ENCODE measurements at regions not wholly inside any gene's neighbourhood (a gene's known extent, or its start where the extent isn't known, plus 50 kb on each side); places are given as distances from the start of the nearest gene placed in this dataset.
A peak's percentile ranks its signal among the peaks of the same experiment; 100 is the strongest.

DNA sequence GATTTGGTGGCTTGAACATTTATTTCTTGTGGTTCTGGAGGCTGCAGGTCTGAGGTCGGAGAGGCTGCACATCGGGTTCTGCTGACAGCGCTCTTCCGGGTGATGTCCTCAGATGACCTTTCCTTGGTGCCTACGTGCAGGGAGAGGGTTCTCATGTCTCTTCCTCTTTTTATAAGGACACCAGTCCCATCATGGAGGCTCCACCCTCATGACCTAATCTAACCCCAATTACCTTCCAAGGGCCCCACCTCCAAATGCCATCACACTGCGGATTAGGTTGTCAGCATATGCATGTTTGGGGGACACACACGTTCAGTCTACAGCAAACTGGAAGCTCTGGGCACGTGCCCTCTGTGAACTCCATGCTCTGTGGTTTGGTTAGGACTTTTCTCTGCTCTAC is 338.6 kb downstream of the FGF9 start:
- H3K36me3 Mint-ChIP-seq, result no peaks in the 10 kb centered on the region
- H3K4me1 Mint-ChIP-seq, result no peaks in the 10 kb centered on the region
- no peaks in the 10 kb centered on the region for H3K27me3 Mint-ChIP-seq
- no peak overlapping the region for H3K27ac Mint-ChIP-seq
- no peak overlapping the region for H3K4me3 Mint-ChIP-seq
- H3K9me3 Mint-ChIP-seq, result no peaks in the 10 kb centered on the region

DNA sequence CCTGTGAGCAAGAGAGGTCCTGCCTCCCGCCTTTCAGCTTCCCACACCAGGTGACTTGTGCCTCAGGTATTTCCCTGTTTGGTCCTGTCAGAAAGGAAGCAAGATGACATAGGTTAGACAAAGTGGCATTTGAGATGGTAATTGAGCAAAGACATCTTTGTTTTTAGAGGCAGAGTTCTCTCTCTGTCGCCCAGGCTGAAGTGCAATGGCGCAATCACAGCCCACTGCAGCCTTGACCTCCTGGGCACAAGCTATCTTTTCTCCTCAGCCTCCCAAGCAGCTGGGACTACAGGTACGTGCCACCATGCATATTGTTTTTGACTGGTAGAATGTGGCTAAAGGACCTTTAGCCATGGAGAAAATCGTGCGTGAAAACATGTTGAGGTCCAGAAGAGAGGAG is 339.1 kb downstream of the FGF9 start:
- H3K9me3 Mint-ChIP-seq, result no peaks in the 10 kb centered on the region
- no peaks in the 10 kb centered on the region for H3K27me3 Mint-ChIP-seq

DNA sequence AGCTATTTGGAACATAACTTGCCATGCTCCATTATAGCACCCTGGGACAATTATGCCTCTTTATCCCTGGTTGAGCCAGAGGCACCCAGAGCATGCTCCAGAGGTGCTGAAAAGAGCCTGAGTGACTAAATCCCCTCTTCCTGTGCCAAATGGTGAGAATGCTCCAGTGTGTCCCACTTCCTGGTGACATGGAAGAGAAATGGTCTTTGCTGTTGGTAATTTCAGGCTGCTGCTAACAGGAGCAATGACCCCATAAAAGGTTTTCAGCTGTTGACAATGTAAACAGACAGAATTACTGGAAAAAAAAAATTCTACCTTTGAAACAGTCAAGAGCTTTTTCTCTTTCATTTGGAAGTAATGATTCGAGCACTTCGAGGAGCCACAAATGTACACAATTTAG is 341.8 kb downstream of the FGF9 start:
- no peak overlapping the region for H3K4me3 Mint-ChIP-seq
- H3K27me3 Mint-ChIP-seq, result no peaks in the 10 kb centered on the region
- peaks cover 7% of the 10 kb centered on the region for H3K4me1 Mint-ChIP-seq
- no peak overlapping the region for H3K27ac Mint-ChIP-seq
- no peaks in the 10 kb centered on the region for H3K9me3 Mint-ChIP-seq
- no peaks in the 10 kb centered on the region for H3K36me3 Mint-ChIP-seq

More for the DNA sequence above, 339.1 kb downstream of the FGF9 start:
- Mint-ChIP-seq H3K27ac (no peak overlapping the region), H3K4me3 (no peak overlapping the region), H3K36me3 (no peaks in the 10 kb centered on the region), H3K4me1 (no peaks in the 10 kb centered on the region)

DNA sequence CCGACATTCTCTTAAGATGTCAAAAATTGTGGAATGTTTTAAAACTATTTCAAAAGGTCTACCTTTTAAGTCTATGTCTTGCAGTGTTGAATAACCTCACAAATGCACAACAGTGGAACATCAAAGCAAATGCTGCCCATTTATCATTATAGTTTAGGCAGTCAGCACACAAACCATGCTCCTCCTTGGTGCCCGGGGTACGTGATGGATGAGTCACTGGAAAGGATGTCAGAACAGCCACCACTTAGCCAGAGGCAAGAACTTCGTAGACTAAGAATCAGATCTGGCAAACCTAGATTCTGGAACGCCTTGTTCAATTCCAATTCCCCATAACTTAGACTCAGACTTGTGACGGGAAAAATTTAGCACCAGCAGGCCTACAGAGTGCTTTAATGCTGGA is 343.6 kb downstream of the FGF9 start:
- H3K4me3 Mint-ChIP-seq, result no peak overlapping the region
- no peaks in the 10 kb centered on the region for H3K9me3 Mint-ChIP-seq
- H3K27me3 Mint-ChIP-seq, result no peaks in the 10 kb centered on the region
- H3K4me1 Mint-ChIP-seq, result peaks cover 10% of the 10 kb centered on the region
- no peaks in the 10 kb centered on the region for H3K36me3 Mint-ChIP-seq
- H3K27ac Mint-ChIP-seq, result no peak overlapping the region

DNA sequence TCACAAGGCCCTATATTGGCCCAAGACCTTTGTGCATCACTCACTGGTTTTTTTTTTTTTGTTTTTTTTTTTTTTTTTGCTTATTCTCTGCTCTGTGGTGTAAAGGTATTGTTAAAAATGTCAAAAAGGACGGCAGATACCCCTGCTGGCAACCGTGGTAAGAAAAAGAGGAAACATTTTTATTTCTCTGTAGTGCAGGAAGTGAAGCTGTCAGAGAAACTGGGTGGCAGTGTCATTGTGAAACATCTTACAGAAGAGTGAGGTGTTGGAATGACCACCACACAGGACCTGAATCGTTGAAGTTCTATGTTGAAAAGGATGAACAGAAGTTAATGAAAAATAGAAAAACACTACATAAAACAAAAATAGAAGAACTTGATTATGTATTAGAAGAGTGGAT is 346.4 kb downstream of the FGF9 start:
- Mint-ChIP-seq H3K27me3 (no peaks in the 10 kb centered on the region), H3K4me3 (no peak overlapping the region)

DNA sequence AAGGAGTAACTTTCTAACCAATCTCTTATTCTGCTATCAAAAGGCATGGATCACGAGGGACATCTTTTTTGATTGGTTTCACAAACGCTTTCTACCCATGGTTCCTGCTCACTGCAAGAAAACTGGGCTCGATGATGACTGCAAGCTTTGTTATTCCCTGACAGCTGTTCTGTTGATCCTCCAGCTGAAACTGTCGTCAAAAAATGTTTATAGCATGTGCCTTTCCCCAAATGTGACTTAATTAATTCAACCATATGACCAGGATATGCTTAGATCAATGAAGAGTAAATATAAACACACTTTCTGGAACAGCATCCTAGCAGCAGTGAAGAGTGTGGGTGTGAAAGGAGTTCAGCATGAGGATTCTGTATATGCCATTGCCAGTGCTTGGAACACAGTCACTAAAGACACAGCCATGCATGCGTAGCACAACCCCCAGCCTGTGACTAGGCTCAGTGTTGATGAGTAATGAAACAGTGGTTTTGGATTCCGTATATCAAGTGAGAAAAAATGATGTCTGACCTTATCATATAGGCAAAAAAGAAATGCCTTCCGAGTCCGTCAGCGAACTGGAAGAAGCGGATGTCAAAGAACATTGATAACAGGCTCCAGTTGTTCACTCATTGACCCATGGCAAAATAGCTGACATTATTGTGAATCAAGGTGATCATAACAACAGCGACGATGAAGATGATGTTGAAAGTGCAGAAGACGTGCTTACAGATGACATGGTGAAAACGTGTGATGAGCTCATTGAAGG is 347.4 kb downstream of the FGF9 start:
- Mint-ChIP-seq H3K9me3 (no peaks in the 10 kb centered on the region), H3K4me1 (peaks cover 10% of the 10 kb centered on the region), H3K27ac (no peak overlapping the region), H3K4me3 (no peak overlapping the region), H3K27me3 (no peaks in the 10 kb centered on the region), H3K36me3 (no peaks in the 10 kb centered on the region)

More for the DNA sequence above, 346.4 kb downstream of the FGF9 start:
- Mint-ChIP-seq H3K27ac (peak overlapping the region; percentile 13), H3K4me1 (peaks cover 10% of the 10 kb centered on the region), H3K36me3 (no peaks in the 10 kb centered on the region), H3K9me3 (no peaks in the 10 kb centered on the region)

DNA sequence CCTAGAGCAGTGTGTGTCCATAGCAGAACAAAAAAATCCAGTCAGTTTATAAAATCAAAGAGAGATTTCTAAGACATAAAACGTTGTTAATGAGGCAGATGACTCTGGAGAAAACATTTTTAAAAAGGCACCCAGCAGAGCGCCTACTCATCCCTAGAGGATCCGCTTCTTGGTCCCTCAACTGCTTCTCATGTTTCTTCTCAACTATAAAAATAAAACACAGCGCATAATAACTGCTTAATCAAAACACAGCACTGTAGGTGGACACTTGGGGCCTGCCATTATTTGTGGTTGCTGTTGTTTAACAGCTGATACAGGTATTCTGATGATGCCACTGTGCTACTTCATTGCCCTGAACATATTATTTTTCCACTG is 347.9 kb downstream of the FGF9 start:
- Mint-ChIP-seq H3K4me3 (no peak overlapping the region), H3K4me1 (peaks cover 10% of the 10 kb centered on the region), H3K36me3 (no peaks in the 10 kb centered on the region), H3K27me3 (no peaks in the 10 kb centered on the region), H3K27ac (no peak overlapping the region), H3K9me3 (no peaks in the 10 kb centered on the region)

DNA sequence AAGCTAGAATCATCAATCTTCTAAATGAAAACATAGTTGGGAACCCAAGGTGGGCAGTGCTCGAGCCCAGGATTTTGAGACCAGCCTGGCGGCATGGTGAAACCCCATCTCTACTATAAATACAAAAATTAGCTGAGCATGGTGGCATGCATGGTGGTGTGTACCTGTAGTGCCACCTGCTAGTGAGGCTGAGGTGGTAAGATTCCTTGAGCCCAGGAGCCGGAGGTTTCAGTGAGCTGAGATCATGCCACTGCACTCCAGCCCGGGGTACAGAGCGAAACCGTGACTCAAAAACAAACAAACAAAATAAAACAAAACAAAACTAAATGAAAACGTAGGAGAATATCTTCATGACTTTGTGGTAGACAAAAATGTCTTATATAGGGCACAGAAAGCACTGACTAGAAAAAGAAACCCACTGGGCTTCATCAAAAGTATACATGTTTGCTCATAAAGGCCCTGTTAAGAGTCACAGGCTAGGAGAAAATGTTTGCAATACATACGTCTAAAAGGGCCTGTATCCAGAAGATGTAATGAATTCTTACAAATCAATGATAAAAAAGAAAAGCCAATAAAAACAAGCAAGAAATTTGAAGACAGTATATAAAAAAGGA is 353.6 kb downstream of the FGF9 start:
- Mint-ChIP-seq H3K4me1 (no peaks in the 10 kb centered on the region), H3K9me3 (no peaks in the 10 kb centered on the region), H3K36me3 (no peaks in the 10 kb centered on the region), H3K27me3 (no peaks in the 10 kb centered on the region), H3K4me3 (no peak overlapping the region), H3K27ac (no peak overlapping the region)

- Mint-ChIP-seq H3K9me3 (no peaks in the 10 kb centered on the region), H3K4me1 (no peaks in the 10 kb centered on the region), H3K36me3 (no peaks in the 10 kb centered on the region), H3K4me3 (no peak overlapping the region), H3K27ac (no peak overlapping the region), H3K27me3 (no peaks in the 10 kb centered on the region)
These were observed 356.7 kb downstream of the FGF9 start for GRCh38 chr13:22027566-22027965.

GRCh38 chr13:22028831-22029230 is 358.0 kb downstream of the FGF9 start:
- no peaks in the 10 kb centered on the region for H3K36me3 Mint-ChIP-seq
- H3K4me1 Mint-ChIP-seq, result no peaks in the 10 kb centered on the region
- no peak overlapping the region for H3K4me3 Mint-ChIP-seq
- H3K27me3 Mint-ChIP-seq, result no peaks in the 10 kb centered on the region
- no peak overlapping the region for H3K27ac Mint-ChIP-seq
- no peaks in the 10 kb centered on the region for H3K9me3 Mint-ChIP-seq

GRCh38 chr13:22030321-22030720 is 359.4 kb downstream of the FGF9 start:
- H3K9me3 Mint-ChIP-seq, result no peaks in the 10 kb centered on the region
- no peaks in the 10 kb centered on the region for H3K4me1 Mint-ChIP-seq
- no peak overlapping the region for H3K4me3 Mint-ChIP-seq
- no peak overlapping the region for H3K27ac Mint-ChIP-seq
- no peaks in the 10 kb centered on the region for H3K36me3 Mint-ChIP-seq
- H3K27me3 Mint-ChIP-seq, result no peaks in the 10 kb centered on the region

GRCh38 chr13:22031702-22032286 is 360.9 kb downstream of the FGF9 start:
- Mint-ChIP-seq H3K27me3 (no peaks in the 10 kb centered on the region), H3K4me1 (no peaks in the 10 kb centered on the region), H3K27ac (no peak overlapping the region), H3K4me3 (no peak overlapping the region), H3K9me3 (no peaks in the 10 kb centered on the region), H3K36me3 (no peaks in the 10 kb centered on the region)

GRCh38 chr13:22032905-22033304 is 362.0 kb downstream of the FGF9 start:
- Mint-ChIP-seq H3K27ac (no peak overlapping the region), H3K4me1 (no peaks in the 10 kb centered on the region), H3K9me3 (no peaks in the 10 kb centered on the region), H3K27me3 (no peaks in the 10 kb centered on the region), H3K36me3 (no peaks in the 10 kb centered on the region), H3K4me3 (no peak overlapping the region)

DNA sequence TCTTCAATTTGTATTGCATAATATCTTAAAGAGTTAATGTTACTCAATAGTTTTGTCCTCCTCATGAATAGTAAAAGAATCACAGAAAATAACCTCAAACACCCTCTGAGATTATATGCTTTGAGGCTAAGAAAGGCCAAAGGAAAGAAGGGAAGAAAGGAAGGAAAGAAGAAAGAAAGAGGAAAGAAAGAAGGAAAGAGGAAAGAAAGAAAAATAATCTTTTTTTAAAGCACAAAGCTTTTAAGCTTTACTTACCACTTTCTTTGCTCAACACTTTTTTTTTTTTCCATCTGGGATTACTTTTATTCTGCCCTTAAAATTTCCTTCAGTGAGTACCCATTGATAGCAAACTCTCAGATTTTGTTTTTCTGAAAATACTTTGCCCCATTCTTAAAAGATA is 369.1 kb downstream of the FGF9 start:
- Mint-ChIP-seq H3K27ac (no peak overlapping the region), H3K9me3 (peaks cover 7% of the 10 kb centered on the region), H3K4me1 (peaks cover 8% of the 10 kb centered on the region), H3K4me3 (no peak overlapping the region), H3K36me3 (peaks cover 3% of the 10 kb centered on the region), H3K27me3 (no peaks in the 10 kb centered on the region)

DNA sequence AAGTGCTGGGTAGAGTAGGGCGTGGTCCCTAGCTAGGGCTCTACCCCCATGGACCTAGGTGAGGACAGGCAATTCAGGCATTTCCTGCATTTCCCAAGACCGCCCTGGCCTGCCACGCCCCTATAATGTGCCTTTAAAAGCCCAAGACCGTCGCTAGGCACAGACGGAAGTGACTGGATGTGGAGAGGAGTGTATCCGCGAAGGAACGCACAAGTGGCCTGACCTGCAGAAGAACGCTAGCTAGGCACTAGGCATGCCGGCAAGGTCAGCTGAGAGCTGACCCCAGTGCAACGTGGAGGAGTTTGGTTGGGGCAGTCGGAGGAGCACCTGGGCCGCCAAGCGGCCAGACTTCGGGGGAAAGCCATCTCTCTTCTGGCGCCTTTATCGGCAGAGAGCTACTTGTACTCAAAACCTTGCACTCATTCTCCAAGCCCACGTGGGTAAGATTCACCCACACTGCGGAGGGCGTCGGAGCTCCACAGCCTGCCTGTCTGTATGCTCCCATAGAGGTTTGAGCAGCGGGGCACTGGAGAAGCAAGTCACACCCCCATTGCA is 370.0 kb downstream of the FGF9 start:
- Mint-ChIP-seq H3K4me1 (peaks cover 8% of the 10 kb centered on the region), H3K27ac (no peak overlapping the region), H3K4me3 (peak overlapping the region; percentile 57), H3K27me3 (no peaks in the 10 kb centered on the region), H3K9me3 (peaks cover 7% of the 10 kb centered on the region), H3K36me3 (peaks cover 3% of the 10 kb centered on the region)

GRCh38 chr13:22041741-22042140 is 370.9 kb downstream of the FGF9 start:
- Mint-ChIP-seq H3K36me3 (peaks cover 3% of the 10 kb centered on the region), H3K27ac (no peak overlapping the region), H3K27me3 (no peaks in the 10 kb centered on the region), H3K9me3 (peaks cover 7% of the 10 kb centered on the region), H3K4me1 (peaks cover 11% of the 10 kb centered on the region), H3K4me3 (peak overlapping the region; percentile 57)
